ENCODE measurements at regions not wholly inside any gene's neighbourhood (a gene's known extent, or its start where the extent isn't known, plus 50 kb on each side); places are given as distances from the start of the nearest gene placed in this dataset.

GRCh38 chr7:45235905-45236304 is 78.3 kb downstream of the RAMP3 start:
- TF ChIP-seq, protein P1, sequence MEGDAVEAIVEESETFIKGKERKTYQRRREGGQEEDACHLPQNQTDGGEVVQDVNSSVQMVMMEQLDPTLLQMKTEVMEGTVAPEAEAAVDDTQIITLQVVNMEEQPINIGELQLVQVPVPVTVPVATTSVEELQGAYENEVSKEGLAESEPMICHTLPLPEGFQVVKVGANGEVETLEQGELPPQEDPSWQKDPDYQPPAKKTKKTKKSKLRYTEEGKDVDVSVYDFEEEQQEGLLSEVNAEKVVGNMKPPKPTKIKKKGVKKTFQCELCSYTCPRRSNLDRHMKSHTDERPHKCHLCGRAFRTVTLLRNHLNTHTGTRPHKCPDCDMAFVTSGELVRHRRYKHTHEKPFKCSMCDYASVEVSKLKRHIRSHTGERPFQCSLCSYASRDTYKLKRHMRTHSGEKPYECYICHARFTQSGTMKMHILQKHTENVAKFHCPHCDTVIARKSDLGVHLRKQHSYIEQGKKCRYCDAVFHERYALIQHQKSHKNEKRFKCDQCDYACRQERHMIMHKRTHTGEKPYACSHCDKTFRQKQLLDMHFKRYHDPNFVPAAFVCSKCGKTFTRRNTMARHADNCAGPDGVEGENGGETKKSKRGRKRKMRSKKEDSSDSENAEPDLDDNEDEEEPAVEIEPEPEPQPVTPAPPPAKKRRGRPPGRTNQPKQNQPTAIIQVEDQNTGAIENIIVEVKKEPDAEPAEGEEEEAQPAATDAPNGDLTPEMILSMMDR (IDR thresholded peaks at IDR 0.05; ENCODE audit: unreplicated experiment): no peak
- no peak for DNase-seq (ENCODE audit: low spot score, unreplicated experiment)
- peaks cover 25% of the 10 kb centered on the region for H3K27me3 Mint-ChIP-seq
- H3K4me1 Mint-ChIP-seq (ENCODE audit: low read depth): no peaks in the 10 kb centered on the region
- H3K27ac Mint-ChIP-seq: no peak overlapping the region
- H3K9me3 Mint-ChIP-seq (ENCODE audit: low read depth): no peaks in the 10 kb centered on the region
- no peaks in the 10 kb centered on the region for H3K36me3 Mint-ChIP-seq (ENCODE audit: insufficient read depth)
- no peak overlapping the region for H3K4me3 Mint-ChIP-seq (ENCODE audit: low read depth)

DNA sequence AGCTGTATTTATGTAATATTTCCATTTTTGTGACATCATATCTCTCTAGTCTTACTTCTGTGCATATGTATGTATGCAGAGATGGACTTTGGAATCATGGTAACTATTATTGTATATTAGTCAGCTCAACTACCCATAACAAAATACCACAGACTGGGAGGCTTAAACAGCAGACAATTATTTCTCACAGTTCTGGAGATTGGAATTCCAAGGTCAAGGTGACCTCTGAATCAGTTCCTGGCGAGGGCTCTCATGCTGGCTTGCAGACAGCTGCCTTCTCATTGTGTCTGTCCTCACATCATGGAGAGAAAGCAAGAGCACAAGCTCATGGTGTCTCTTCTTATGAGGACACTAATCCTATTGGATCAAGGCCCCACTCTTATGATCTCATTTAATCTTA is 79.1 kb downstream of the RAMP3 start:
- H3K27me3 Mint-ChIP-seq: peaks cover 26% of the 10 kb centered on the region
- H3K4me3 Mint-ChIP-seq (ENCODE audit: low read depth): no peak overlapping the region
- H3K4me1 Mint-ChIP-seq (ENCODE audit: low read depth): no peaks in the 10 kb centered on the region
- H3K27ac Mint-ChIP-seq: no peak overlapping the region
- DNase-seq (ENCODE audit: low spot score, unreplicated experiment): no peak
- TF ChIP-seq, protein P1 (IDR thresholded peaks at IDR 0.05; ENCODE audit: unreplicated experiment): no peak
- no peaks in the 10 kb centered on the region for H3K36me3 Mint-ChIP-seq (ENCODE audit: insufficient read depth)
- H3K9me3 Mint-ChIP-seq (ENCODE audit: low read depth): no peaks in the 10 kb centered on the region

- H3K27me3 Mint-ChIP-seq: peaks cover 18% of the 10 kb centered on the region
- H3K36me3 Mint-ChIP-seq (ENCODE audit: insufficient read depth): no peaks in the 10 kb centered on the region
- H3K4me3 Mint-ChIP-seq (ENCODE audit: low read depth): no peak overlapping the region
- no peak overlapping the region for H3K27ac Mint-ChIP-seq
- H3K9me3 Mint-ChIP-seq (ENCODE audit: low read depth): no peaks in the 10 kb centered on the region
- no peaks in the 10 kb centered on the region for H3K4me1 Mint-ChIP-seq (ENCODE audit: low read depth)
- DNase-seq (ENCODE audit: low spot score, unreplicated experiment): no peak
- TF ChIP-seq, protein P1 (IDR thresholded peaks at IDR 0.05; ENCODE audit: unreplicated experiment): no peak
These were observed 80.3 kb downstream of the RAMP3 start for GRCh38 chr7:45237788-45238461.

GRCh38 chr7:45238806-45239205 is 81.2 kb downstream of the RAMP3 start:
- Mint-ChIP-seq H3K27ac (no peak overlapping the region), H3K4me1 (ENCODE audit: low read depth) (no peaks in the 10 kb centered on the region), H3K36me3 (ENCODE audit: insufficient read depth) (no peaks in the 10 kb centered on the region), H3K27me3 (peaks cover 13% of the 10 kb centered on the region), H3K4me3 (ENCODE audit: low read depth) (no peak overlapping the region), H3K9me3 (ENCODE audit: low read depth) (no peaks in the 10 kb centered on the region)
- no peak for DNase-seq (ENCODE audit: low spot score, unreplicated experiment)
- TF ChIP-seq, protein P1 (IDR thresholded peaks at IDR 0.05; ENCODE audit: unreplicated experiment): no peak

GRCh38 chr7:45239486-45239885 is 81.9 kb downstream of the RAMP3 start:
- H3K27ac Mint-ChIP-seq: no peak overlapping the region
- H3K36me3 Mint-ChIP-seq (ENCODE audit: insufficient read depth): no peaks in the 10 kb centered on the region
- TF ChIP-seq, protein P1 (IDR thresholded peaks at IDR 0.05; ENCODE audit: unreplicated experiment): no peak
- H3K4me1 Mint-ChIP-seq (ENCODE audit: low read depth): no peaks in the 10 kb centered on the region
- no peak for DNase-seq (ENCODE audit: low spot score, unreplicated experiment)
- no peaks in the 10 kb centered on the region for H3K9me3 Mint-ChIP-seq (ENCODE audit: low read depth)
- peaks cover 9% of the 10 kb centered on the region for H3K27me3 Mint-ChIP-seq
- H3K4me3 Mint-ChIP-seq (ENCODE audit: low read depth): no peak overlapping the region
